ENCODE measurements at regions not wholly inside any gene's neighbourhood (a gene's known extent, or its start where the extent isn't known, plus 50 kb on each side); places are given as distances from the start of the nearest gene placed in this dataset.

- TF ChIP-seq, protein P1, sequence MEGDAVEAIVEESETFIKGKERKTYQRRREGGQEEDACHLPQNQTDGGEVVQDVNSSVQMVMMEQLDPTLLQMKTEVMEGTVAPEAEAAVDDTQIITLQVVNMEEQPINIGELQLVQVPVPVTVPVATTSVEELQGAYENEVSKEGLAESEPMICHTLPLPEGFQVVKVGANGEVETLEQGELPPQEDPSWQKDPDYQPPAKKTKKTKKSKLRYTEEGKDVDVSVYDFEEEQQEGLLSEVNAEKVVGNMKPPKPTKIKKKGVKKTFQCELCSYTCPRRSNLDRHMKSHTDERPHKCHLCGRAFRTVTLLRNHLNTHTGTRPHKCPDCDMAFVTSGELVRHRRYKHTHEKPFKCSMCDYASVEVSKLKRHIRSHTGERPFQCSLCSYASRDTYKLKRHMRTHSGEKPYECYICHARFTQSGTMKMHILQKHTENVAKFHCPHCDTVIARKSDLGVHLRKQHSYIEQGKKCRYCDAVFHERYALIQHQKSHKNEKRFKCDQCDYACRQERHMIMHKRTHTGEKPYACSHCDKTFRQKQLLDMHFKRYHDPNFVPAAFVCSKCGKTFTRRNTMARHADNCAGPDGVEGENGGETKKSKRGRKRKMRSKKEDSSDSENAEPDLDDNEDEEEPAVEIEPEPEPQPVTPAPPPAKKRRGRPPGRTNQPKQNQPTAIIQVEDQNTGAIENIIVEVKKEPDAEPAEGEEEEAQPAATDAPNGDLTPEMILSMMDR (IDR thresholded peaks at IDR 0.05; ENCODE audit: low read depth, low read length) = no peak
- no peak for TF ChIP-seq EZH2phosphoT487 (IDR thresholded peaks at IDR 0.05; ENCODE audit: low read depth)
Observed at GRCh38 chr13:85284349-85284748, 514.9 kb downstream of the SLITRK6 start.
